NAMALWA (cell line): ENCODE measurements at regions not wholly inside any gene's neighbourhood (a gene's known extent, or its start where the extent isn't known, plus 50 kb on each side); places are given as distances from the start of the nearest gene placed in this dataset.
A peak's percentile ranks its signal among the peaks of the same experiment; 100 is the strongest.
"Not testable (repeated sequence)": the region's sequence is repeated elsewhere in the genome, so short reads cannot be mapped to it uniquely, and the experiment has no call there.

Experiments used
- DNase-seq: peaks from one replicate; pipeline ENCODE4 v3.0.0-alpha.2; 2015; ENCODE audit warnings: low spot score

- DNase-seq = no peak
Observed at GRCh38 chr7:153641199-153641598, 411.0 kb upstream of the DPP6 start.

- DNase-seq = no peak
Observed at GRCh38 chr7:153642989-153643388, 409.2 kb upstream of the DPP6 start.

GRCh38 chr7:153657182-153657800 is 394.9 kb upstream of the DPP6 start:
- DNase-seq = no peak

DNA sequence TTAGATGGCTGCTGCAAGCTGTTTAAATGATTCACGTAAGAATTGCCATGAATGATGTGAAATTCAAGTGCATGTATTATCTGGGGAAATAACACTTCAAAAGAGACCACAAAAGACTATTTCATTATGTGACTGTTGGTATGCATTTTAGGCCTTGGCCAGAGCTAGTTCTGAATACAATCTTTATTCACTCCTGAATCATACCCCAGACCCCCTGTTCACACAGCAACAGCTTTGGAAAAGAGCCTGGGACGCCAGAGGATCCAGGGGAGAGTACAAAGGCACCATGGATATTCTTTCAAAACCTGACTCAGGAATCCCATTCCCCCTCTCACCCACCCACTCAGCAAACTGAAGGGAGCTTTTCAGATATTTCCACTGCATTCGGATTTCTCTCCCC is 377.1 kb upstream of the DPP6 start:
- DNase-seq = no peak

GRCh38 chr7:153682628-153683027 is 369.6 kb upstream of the DPP6 start:
- no peak for DNase-seq

- no peak for DNase-seq
Observed at GRCh38 chr7:153696242-153696641, 356.0 kb upstream of the DPP6 start.

GRCh38 chr7:153698046-153698445 is 354.2 kb upstream of the DPP6 start:
- no peak for DNase-seq

DNA sequence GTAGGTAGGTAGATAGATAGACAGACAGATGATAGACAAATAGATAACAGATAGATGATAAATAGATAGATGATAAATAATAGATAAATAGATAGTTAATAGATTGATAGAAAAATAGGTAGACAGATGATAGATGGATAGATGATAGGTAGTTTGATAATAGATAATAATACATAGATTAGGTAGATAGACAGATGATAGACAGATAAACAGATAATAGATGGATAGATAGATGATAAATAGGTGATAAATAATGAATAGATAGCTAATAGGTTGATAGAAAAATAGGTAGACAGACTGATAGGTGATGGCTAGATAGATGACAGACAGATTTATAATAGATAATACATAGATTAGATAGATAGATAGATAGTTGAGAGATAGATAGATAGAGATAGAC is 350.5 kb upstream of the DPP6 start:
- no peak for DNase-seq

GRCh38 chr7:153723892-153724291 is 328.3 kb upstream of the DPP6 start:
- DNase-seq = not testable (repeated sequence)

DNA sequence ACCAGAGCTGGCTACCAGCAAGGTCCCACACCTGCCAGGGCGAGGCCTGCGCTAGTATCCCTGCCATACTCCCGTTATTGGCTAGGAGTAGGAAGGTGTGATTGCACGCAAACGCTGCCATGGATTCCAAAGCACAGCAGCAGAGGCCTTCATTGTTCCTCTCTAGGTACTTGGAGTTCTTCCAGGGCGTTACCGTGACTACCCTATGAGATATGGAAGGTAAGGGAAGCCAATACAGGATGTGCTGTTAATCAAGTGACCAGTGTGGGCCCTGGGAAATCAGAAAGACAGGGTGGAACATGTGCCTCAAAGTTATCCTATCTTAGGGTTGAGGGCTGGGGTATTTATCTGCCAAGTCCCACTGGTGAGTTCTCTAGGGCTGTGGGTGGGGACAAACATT is 320.7 kb upstream of the DPP6 start:
- DNase-seq = not testable (repeated sequence)

DNA sequence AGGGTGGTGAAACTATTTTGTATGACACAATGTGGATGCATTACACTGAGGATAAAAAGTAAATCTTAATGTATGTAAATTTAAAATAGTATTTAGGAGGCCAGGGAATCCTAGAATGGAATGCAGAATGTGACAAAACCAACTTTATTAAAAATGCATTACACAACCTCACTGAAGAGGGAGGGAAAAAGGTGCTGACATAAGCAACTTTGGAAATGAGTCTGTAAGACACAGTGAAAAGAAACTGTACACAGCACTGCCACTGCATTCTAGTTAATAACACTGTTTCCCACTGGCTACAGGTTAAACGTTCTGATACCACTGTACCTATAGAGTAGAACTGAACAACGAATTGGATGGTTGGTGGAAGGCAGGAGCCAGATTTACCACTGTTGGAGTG is 308.8 kb upstream of the DPP6 start:
- DNase-seq = not testable (repeated sequence)

DNA sequence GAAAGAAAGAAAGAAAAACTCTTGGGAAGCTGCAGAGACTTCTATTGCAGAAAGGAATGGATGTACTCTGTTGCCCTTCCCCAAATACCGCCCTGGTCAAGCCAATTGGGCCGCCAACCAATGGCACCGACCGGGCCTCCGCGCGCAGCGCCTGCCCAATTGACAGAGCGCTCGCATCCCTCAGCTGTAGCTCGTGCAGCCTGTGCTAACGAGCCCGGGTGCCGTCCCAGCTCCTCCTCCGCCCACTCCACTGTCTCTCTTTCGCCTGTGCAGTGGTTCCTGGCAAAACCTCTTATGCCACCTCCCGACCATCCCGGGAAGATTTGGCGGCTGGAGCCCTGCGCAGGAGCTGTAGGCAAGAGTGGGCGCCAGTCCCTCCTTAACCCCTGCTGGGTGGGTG is 304.2 kb upstream of the DPP6 start:
- DNase-seq = not testable (repeated sequence)

DNA sequence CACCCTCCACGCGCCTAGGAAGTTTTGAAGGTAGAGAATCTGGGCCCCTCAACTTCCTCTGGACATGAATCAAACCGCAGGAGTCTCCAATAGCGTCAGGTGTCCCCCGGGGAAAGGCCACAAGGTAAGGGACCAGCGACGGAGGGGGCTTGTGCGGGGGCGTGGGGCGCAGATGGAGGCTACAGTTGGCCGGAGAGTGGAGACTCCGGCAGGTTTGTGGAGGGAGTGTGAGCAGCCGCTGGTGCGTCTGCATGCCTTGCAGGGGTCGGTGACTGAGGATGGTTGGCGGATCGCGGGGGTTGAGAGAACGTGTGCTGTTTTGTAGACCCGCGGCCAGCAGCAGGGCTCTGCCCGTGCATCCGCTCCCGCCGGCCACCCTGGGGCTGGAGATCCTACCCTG is 303.3 kb upstream of the DPP6 start:
- DNase-seq = not testable (repeated sequence)

GRCh38 chr7:153765869-153766268 is 286.3 kb upstream of the DPP6 start:
- not testable (repeated sequence) for DNase-seq

- not testable (repeated sequence) for DNase-seq
Observed at GRCh38 chr7:153766926-153767325, 285.3 kb upstream of the DPP6 start.

GRCh38 chr7:153772966-153773365 is 279.2 kb upstream of the DPP6 start:
- DNase-seq = no peak

DNA sequence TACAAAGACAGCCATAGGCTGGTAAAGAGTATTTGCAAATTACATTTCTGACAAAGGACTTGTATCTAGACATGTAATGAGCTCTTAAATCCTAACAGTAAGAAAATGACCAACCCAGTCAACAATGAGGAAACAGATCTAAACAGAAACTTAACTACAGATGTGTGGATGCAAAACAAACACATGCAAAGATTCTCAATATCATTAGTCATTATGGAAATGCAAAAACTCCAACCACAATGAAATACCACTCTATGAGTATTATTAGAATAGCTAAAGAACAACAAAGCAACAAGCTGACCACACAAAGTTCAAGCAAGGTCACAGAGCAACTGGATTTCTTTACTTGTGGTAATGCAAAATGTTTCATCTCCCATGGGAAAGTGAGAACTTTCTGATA is 275.3 kb upstream of the DPP6 start:
- DNase-seq = not testable (repeated sequence)

DNA sequence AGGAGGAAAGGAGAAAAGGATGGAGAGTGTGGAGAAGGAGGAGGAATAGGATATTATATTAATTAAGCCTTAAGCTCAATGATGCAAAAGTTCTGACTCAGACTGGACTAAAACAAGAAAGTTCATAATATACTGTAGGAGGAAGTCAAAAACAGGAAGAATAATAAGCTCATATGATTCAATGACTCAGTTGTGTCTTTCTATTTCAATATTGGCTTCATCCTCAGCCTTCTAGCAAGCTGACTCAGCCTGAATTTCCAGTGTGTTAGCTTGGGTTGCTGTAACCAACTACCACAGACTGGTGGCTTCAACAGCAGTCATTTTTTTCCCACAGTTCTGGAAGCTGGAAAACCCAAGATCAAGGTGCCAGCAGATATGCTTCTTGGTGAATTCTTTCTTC is 254.8 kb upstream of the DPP6 start:
- not testable (repeated sequence) for DNase-seq

DNA sequence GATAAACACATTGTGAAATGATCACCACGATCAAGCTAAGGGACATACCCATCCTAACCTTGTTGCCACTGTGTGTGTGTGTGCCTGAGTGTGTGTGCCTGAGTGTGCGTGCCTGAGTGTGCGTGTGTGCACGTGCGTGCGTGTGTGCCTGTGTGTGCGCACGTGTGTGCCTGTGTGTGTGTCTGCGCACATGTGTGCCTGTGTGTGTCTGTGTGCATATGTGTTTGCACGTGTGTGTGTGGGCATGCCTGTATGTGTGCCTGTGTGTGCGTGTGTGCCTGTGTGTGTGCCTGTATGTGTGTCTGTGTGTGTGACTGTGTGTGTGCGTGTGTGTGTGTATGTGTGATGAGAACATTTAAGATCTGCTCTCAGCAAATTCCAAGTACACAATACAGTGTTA is 244.1 kb upstream of the DPP6 start:
- DNase-seq = no peak

- DNase-seq = no peak
Observed at GRCh38 chr7:153829525-153829924, 222.7 kb upstream of the DPP6 start.

- peak; percentile 36 for DNase-seq
Observed at GRCh38 chr7:153832160-153832559, 220.0 kb upstream of the DPP6 start.

DNA sequence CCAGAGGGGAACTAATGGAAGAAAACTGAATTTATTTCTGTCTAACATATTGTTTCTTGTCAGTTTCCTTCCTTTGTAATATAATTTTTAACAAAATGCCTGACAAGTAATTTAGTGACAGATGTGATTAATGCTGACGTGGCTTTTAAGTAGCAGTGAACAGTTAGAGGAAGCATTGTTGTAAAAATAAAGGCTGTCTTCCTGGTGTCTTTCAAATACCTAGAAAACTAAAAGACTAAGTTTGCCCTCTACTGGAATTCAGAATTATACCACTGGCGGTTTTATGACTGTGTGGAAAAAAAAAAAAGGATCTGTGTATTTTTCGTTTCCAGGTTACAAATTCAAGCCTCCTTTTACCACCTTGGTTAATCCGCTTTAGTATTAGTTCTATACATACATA is 217.1 kb upstream of the DPP6 start:
- peak; percentile 12 for DNase-seq

- no peak for DNase-seq
Observed at GRCh38 chr7:153835712-153836265, 216.4 kb upstream of the DPP6 start.

- no peak for DNase-seq
Observed at GRCh38 chr7:153838591-153838990, 213.6 kb upstream of the DPP6 start.
